GM19328 (cell line): ENCODE measurements at regions not wholly inside any gene's neighbourhood (a gene's known extent, or its start where the extent isn't known, plus 50 kb on each side); places are given as distances from the start of the nearest gene placed in this dataset.

Experiments
- ATAC-seq: cut with Tn5 transposase; IDR thresholded peaks from one replicate; pipeline ENCODE4 v1.9.1; 2021; ENCODE audit warnings: mild to moderate bottlenecking, moderate library complexity; ENCODE audit not compliant: unreplicated experiment

DNA sequence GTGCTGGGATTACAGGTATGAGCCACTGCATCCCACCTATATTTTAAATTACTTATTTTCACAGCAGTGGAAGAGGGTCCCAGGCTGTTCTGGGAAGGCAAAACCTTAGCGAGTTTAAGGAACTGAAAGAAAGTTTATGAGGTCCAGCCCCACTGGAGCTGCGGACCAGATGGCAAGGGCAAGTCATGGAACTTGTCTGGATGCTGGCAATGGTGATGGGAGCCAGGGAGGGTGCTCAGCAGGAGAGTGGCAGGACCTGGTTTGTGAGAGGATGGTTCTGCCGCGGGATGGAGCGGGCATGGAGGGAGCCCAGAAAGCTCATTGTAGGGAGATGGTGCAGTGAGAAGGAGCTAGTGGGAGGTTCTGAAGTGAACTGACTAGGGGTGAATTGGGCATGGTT is 50.6 kb upstream of the SLC45A1 start:
- no peak for ATAC-seq

DNA sequence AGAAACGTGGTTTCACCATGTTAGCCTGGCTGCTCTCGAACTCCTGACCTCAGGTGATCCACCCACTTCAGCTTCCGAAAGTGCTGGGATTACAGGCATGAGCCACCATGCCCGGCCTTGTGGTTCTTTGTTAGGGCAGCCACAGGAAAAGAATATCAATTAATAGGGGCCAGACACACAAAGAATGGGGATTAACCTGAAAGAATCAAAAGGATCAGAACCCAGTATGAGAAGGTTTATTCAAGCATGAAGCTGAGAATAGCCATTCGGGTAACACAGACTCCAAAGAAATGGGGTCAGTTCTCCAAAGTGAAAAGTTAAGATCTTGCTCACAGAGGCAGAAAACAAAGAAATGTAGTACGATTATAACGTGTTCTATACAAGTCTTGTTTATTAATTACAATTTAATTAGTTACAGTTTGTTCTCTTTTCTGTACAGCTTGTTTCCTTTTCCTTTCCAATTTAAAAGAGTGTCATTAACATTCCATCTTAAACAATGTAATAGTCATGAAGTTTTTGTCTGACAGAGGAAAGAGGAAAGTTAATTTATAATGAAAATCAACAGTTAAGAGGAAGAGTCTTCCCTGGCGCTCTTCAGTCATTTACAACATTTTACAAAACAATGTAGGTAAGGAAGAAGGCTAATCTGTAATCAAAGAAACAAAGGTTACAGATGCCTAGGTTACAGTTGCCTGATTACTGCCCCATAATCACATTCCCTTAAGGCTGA is 51.3 kb upstream of the SLC45A1 start:
- no peak for ATAC-seq

DNA sequence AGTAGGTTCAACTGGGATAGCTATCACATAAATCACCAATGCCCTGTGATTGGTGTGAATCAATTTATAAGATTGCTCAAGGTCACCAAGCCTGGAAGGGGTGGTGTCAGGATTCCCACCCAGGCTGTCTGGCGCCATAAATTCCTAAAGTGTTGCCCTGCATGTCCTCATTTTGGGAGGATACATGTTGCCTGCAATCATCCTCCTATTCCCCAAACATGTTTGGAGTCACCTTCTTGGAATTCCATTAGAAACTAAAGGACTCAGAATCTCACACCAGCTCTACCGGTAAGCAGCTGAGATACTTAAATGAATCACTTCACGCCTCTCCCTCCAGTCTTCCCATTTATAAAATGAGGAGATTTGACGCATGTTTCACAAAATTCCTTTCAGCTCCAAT is 54.1 kb upstream of the SLC45A1 start:
- ATAC-seq = no peak

DNA sequence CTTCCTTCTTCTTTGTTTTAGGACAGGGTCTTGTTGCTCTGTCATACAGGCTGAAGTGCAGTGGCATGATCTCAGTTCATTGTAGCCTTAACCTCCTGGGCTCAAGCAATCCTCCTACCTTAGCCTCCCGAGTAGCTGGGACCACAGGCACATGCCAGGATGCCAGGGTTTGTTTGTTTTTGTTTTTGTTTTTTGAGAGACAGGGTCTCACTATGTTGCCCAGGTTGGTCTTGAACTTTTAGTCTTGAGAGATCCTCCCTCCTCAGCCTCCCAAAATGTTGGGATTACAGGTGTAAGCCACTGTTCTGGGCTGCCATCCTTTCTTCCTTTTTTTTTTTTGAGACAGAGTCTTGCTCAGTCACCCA is 56.5 kb upstream of the SLC45A1 start:
- ATAC-seq = no peak

DNA sequence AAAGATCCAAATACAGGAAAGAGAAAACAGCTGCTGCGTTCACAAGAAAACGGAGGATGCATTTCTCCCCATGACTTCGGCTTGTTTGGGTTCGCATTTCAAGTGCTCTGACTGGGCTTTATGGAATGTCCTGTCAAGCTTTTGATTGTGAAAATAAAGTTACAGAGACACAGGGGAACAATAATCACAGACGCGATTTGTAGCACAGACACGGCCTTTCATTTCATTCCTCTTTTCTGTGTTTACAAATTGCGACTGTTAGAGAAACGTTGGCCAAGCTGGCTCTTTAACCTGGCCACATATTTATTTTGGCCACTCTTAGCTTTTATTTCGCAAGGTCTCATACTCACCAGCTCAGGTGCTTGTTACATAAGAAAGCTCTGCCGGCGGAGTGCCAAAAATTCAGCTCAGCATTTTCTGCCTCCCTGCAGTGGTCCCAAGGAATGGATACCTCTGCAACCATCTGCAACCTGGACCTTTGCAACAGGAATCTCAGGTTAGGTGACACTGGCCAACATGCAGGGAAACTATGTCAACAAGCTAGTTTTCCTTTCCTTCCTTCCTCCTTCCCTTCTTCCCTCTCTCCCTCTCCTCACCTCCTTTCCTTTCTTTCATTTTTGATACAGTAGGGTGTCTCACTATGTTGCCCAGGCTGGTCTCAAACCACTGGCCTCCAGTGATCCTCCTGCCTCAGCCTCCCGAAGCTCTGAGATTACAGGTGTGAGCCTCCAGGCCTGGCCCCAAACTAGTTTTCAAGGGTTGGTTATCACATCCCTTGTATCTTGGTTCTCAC is 58.2 kb upstream of the SLC45A1 start:
- ATAC-seq = no peak

DNA sequence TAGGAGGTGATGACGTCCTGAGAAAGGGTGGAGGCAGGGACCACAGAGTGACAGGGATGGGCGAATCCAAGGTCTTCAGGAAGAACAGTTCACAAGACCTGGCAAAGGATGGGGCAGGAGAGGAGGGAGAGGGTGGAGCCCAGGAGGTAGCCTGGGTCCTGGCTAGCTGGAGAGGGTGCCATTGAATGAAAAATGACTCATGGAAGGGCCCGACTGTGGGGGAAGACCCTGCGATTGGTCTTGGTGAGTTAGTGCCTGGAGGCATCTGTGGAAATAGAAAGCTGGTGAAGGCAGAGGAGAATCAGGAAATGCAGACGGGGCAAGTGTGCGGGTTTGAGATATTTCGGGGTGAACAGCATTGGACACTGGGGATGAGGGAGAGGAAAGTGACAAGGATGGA is 60.3 kb upstream of the SLC45A1 start:
- ATAC-seq = no peak

DNA sequence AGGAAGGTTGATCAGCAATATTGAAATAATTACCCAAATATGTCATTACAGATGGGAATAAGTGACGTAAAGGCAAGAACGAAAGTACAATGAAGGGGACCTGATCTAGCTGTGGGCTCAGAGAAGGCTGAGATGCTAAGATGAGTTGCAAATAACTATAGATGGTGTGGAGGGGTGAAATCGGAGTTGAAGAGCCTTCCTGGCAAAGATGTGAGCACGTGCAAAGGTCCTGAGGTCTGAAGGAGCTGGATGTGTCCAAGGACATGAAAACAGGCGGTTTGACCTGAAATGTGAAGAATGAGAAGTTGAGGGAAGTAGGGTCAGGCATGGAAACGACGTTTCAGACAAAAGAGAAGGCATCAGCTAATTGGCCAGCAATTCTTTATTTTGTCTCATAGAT is 61.6 kb upstream of the SLC45A1 start:
- no peak for ATAC-seq

DNA sequence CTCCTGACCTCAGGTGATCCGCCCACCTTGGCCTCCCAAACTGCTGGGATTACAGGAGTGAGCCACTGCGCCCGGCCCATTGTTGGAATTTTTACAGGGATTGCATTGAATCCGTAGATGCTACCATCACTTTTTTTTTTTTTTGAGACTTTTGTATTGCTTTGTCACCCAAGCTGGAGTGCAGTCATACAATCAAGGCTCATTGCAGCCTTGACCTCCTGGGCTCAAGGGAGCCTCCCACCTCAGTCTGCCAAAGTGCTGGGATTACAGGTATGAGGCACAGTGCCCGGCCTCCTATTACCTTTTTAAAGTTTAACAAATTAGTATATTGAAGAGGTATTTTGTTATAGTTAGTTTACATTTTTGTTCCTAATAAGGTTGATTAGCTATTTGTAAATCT is 62.2 kb upstream of the SLC45A1 start:
- no peak for ATAC-seq

DNA sequence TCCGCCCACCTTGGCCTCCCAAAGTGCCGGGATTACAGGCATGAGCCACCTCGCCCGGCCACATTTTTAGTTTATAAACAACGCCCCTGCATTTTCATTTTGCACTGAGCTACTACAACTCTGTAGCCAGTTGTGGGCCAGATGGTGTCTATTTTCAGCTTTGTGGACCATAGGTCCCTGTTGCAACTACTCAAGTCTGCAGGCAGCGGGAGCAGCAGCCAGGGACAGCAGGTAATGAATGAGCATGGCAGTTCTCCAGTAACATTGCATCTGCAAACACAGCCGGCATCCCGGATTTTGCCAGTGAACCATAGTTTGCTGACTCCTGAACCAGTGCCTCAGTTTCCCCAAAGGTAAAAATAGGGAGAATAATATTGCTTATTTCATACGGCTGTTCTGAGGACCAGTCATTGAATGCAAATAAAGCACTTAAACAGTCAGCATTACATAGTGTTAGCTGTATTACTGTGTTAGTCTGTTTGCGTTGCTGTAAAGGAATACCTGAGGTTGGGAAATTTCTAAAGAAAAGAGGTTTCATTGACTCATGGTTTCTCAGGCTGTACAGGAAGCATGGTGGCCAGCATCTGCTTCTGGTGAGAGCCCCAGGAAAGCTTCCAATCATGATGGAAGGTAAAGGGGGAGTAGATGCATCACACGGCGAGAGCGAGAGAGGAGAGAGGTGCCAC is 65.5 kb upstream of the SLC45A1 start:
- no peak for ATAC-seq

DNA sequence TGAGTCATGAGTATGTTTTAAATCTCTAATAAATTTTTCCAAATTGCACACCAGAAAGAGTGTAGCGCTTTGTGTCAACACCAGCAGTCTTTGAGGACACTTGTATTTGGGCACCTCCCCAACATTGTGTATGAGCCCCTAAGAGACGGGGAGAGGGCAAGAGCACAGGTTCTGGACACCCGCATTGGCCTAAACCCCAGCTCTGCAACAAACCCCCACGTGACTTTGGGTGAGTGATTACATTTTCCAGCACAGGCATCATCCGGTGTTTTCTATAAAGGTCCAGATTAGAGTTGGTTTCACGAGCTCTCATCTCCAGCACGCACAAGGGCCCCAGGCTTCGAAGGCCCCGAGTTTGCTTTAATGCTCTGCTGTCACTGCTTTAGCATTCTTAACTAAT is 66.3 kb upstream of the SLC45A1 start:
- ATAC-seq = no peak

DNA sequence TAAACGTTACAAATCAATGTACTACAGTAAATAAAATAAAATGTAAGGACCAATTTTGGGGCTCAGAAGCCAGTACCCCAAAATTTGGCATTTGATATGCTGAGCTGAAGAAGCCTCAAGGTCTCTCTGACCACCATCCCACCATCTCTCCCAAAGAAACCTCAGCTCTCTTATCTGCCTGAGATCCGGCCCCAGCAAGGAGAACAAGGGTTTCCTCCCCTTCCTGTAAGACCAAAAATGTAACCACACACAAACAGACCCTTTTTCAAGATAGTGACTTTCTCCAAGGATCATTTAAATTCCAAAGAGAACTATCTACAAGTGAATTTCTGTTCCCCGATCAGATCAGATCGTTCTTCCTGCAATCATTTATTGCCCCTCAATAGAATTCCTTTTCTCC is 68.1 kb upstream of the SLC45A1 start:
- no peak for ATAC-seq

DNA sequence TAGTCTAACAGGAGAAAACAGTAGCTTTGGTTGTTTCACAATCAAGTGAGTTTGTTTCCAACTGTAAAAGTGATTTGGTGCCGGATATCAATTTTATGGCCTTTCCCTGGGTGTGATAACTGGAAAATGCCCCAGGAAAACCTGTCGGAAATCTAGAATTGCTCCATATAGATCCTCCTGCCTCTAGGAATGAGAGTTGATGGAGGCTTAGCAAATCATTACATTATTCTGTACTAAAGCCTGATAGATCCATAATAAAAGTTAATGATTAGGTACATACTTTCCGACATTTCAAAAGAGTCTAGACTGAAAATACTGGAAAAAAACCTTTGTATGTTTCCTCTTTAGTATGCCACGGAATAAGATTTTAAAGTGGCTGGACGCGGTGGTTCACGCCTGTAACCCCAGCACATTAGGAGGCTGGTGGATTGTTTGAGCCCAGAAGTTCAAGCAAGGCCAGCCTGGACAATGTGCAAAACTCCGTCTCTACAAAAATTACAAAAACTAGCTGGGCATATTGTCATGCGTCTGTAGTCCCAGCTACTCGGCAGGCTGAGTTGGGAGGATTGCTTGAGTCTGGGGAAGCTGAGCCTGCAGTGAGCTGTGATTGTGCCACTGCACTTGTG is 70.0 kb upstream of the SLC45A1 start:
- no peak for ATAC-seq

DNA sequence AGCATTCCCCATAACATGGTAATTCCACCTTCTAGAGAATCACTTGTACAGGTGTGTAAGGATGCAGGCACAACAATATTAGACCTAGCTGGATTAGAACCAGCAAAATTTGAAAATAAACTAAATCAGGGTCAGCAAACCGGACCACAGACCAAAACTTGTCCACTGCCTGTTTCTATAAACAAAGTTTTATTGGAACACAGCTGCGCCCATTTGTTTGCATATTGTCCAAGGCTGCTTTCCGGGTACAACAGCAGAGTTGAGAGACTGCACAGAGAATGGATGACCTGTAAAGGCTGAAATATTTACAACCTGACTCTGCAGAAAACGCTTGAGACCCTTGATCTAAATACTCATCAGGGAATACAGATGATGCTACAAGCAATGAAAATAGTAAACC is 73.6 kb upstream of the SLC45A1 start:
- ATAC-seq = no peak

DNA sequence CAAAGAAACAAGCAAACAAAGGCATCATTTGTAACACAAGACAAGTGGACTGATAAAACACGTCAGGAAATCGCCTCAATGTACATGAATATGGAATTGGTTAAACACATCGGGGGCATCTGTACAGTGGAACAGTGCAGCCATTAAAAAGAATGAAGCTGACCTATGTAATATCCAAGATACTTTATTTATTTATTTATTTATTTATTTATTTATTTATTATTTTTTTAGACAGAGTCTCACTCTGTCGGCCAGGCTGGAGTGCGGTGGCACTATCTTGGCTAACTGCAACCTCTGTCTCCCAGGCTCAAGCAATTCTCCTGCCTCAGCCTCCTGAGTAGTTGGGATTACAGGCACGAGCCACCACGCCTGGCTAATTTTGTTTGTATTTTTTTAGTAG is 75.4 kb upstream of the SLC45A1 start:
- no peak for ATAC-seq

DNA sequence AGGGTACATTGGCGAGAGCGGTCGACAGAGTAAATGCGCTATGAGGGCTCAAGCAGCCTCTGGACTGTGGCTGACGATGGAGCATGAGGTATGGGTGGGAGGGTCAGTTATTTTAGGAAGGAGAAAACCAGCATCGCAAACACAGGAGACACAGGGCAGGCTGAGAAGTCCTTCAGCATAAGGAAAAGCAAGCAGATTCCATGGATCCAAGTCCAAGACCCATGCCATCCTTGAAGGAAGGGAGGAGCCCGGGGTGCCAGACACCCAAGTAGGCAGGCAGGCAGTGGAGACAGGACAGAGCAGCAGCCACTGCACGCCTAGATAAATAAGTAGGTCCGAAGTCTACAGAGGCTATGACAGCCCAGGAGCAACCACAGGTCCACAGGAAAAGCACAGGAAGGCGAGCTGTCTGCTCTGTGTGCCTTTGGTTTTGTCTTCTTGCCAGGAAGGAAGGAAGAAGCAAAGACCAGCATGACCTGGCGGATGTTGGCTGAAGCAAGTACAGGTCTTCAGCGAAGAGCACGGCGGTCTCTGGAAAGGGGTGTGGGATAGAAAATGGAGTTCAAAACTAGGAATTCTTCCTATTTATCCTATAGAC is 76.4 kb upstream of the SLC45A1 start:
- ATAC-seq = no peak

DNA sequence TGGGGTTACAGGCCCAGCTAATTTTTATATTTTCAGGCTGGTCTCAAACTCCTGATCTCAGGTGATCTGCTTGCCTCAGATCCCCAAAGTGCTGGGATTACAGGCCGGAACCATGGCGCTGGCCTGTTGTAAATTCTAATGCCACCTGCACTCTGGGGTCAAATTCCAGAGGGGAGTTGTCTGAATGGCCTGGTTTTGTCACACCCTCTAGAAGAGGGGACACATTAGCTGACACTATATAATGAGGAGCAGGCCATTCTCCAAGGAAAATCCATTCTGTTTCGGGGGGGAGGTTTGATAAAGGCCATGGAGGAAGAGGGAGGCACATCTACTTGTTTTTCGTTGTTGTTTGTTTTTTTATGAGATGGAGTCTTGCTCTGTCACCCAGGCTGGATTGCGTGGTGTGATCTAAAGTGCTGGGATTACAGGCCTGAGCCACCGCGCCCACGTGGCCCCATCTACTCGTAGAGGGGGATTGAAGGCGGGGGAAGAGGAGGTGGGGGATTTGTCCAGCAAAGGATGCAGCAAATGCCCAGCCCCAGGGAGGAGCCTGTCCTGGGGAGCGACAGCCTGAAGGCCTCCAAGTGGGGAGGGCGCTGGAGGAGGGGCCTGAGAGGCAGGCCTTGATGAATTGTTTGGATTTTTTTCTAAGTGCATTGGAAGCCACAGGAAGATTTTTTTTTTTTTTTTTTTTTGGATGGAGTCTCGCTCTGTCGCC is 78.4 kb upstream of the SLC45A1 start:
- no peak for ATAC-seq

DNA sequence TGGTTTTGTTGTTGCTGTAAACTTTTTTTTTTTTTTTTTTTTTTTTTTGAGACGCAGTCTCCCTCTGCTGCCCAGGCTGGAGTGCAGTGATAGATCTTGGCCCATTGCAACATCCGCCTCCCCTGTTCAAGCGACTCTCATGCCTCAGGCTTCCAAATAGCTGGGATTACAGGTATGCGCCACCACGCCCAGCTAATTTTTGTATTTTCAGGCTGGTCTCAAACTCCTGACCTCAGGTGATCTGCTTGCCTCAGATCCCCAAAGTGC is 78.9 kb upstream of the SLC45A1 start:
- ATAC-seq = no peak

DNA sequence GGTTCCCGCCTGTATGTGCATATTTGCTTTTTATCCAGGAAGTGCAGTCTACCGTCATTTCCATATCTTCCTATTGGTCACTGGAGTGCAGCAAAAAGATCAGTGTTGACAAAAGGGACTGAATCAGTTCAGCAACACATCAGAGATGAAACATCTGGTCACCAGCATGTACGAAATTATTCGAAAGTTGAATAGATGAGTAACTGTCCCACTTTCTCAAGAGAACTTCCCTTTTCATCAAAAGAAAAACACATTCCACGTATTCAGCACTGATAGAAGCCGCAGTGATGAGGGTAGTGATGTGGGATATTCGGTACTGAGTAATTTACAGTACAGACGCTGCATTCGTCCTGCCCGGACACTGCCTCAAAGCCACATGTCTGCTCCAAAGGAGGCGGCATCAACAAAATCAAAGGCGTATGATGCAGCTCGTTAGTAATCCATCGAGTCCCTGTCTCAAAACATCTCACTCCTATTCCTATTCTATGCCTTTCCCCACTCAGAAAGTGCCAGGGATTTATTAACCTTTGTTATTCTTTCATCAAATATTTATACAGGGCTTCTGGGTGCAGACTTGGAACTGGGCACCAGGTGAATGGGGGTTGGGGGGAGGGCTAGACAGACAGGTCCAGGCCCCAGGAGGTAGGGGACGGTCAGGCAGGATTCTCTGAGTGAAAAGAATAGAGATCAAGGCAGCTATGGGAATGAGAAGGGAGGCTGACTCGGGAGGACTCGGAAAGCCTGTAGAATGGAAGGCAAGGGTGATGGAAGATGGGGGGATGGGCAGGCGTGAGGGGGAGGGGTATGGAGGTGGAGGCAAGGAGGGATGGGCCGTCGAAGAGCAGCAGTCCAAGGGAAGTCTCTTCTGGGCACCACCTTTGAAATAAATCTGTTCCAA is 79.5 kb upstream of the SLC45A1 start:
- ATAC-seq = no peak

DNA sequence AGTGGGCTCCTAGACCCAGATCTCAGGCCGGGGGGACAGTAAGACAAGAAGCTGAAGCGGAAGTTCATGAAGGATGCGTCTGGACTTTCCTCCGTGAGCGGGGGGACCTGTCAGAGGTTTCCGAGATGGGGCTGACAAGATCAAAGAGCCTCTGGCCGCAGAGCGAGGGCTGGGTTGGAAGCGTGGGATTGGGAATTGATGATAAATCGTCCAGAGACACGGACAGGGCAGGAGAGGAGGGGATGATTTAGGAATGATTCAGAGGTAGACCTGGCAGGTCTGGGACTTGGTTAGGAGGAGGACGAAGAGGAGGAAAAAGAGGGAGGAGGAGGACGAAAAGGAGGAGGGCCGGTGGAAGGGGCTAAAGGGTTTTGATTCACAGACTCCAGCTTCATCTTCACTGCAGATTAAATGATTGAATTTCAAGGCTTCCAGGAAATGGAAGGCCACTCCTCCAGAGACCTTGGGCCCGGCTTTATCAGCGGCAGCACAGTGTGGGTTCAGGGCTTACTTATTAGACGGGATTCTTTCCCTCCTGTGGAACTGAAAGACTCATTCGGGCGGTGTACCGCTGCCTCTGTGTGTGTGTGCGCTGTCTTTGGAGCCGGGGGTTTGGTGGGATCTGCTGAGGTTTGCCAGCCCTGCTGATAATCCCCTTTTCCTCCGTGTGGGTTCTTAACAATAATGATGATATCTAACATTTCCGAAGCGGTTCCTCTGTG is 85.7 kb upstream of the SLC45A1 start:
- ATAC-seq = no peak
